Lower leg skin (tissue), 3 donors: ENCODE measurements at regions not wholly inside any gene's neighbourhood (a gene's known extent, or its start where the extent isn't known, plus 50 kb on each side); places are given as distances from the start of the nearest gene placed in this dataset.

Experiments
- CTCF ChIP-seq, 3 donors: fragments of 450-650 bp; IDR thresholded peaks; one replicate each; pipeline ENCODE4 v1.5.1; 2016; ENCODE audit warnings: antibody characterized with exemption in 3 of 3, mild to moderate bottlenecking in 3 of 3, moderate library complexity in 2 of 3
- POLR2A ChIP-seq, 2 donors: fragments of 450-650 bp; IDR thresholded peaks; one replicate each; pipeline ENCODE4 v1.6.1; 2016 to 2017; ENCODE audit warnings: antibody characterized with exemption in 2 of 2, mild to moderate bottlenecking in 1 of 2, moderate library complexity in 1 of 2

- TF ChIP-seq CTCF (IDR thresholded peaks at IDR 0.05) (no peak), POLR2A (IDR thresholded peaks at IDR 0.05) (no peak)
Observed at GRCh38 chr10:2038036-2038435, 300.7 kb upstream of the ADARB2 start.
